Ammon's horn (tissue), 1 donor: ENCODE measurements at regions not wholly inside any gene's neighbourhood (a gene's known extent, or its start where the extent isn't known, plus 50 kb on each side); places are given as distances from the start of the nearest gene placed in this dataset.

ENCODE experiments used
- DNase-seq: peaks from one replicate; pipeline ENCODE4 v3.0.0-alpha.2; 2016; ENCODE audit warnings: low spot score

- DNase-seq: no peak
These were observed 241.8 kb downstream of the NPHP4 start for GRCh38 chr1:5750186-5751162.

GRCh38 chr1:5748286-5749225 is 243.7 kb downstream of the NPHP4 start:
- DNase-seq: no peak

- DNase-seq: no peak
These were observed 244.6 kb downstream of the NPHP4 start for GRCh38 chr1:5747426-5748285.

GRCh38 chr1:5746611-5747425 is 245.4 kb downstream of the NPHP4 start:
- no peak for DNase-seq

GRCh38 chr1:5745800-5746610 is 246.2 kb downstream of the NPHP4 start:
- peak; percentile 86 for DNase-seq

GRCh38 chr1:5744911-5745799 is 247.1 kb downstream of the NPHP4 start:
- DNase-seq: peak; percentile 82

GRCh38 chr1:5744341-5744740 is 247.9 kb downstream of the NPHP4 start:
- no peak for DNase-seq

- DNase-seq: no peak
These were observed 248.7 kb downstream of the NPHP4 start for GRCh38 chr1:5743435-5744095.

- no peak for DNase-seq
These were observed 249.4 kb downstream of the NPHP4 start for GRCh38 chr1:5742801-5743200.

GRCh38 chr1:5742032-5742431 is 250.2 kb downstream of the NPHP4 start:
- DNase-seq: no peak

GRCh38 chr1:5740865-5741860 is 251.1 kb downstream of the NPHP4 start:
- no peak for DNase-seq

GRCh38 chr1:5740450-5740849 is 251.8 kb downstream of the NPHP4 start:
- DNase-seq: no peak

GRCh38 chr1:5739561-5740078 is 252.6 kb downstream of the NPHP4 start:
- no peak for DNase-seq

- DNase-seq: no peak
These were observed 253.2 kb downstream of the NPHP4 start for GRCh38 chr1:5738911-5739462.

GRCh38 chr1:5737081-5737480 is 255.1 kb downstream of the NPHP4 start:
- no peak for DNase-seq

- no peak for DNase-seq
These were observed 257.2 kb downstream of the NPHP4 start for GRCh38 chr1:5734996-5735395.
